H1 (cell line): ENCODE measurements at regions not wholly inside any gene's neighbourhood (a gene's known extent, or its start where the extent isn't known, plus 50 kb on each side); places are given as distances from the start of the nearest gene placed in this dataset.
A peak's percentile ranks its signal among the peaks of the same experiment; 100 is the strongest.

Experiments used
- CTCF ChIA-PET: fragments of 300-600 bp; sonication (Branson Sonifier 250); formaldehyde crosslinking; loops from one replicate; lab custom pipeline; 2021; ENCODE audit not compliant: partially characterized antibody; lab: Charles Lee
- POLR2A ChIA-PET: fragments of 300-600 bp; sonication (Branson Sonifier 250); formaldehyde crosslinking; loops from one replicate; lab custom pipeline; 2021; ENCODE audit warnings: inconsistent platforms; ENCODE audit not compliant: partially characterized antibody; lab: Charles Lee
- DNase-seq, 2 experiments: peaks; one replicate each; pipeline versions ENCODE4 v3.0.0 to v3.0.0-alpha.2; 2010 to 2022; ENCODE audit warnings: low spot score in 2 of 2, low read depth in 1 of 2, mixed read lengths in 1 of 2
- FAIRE-seq: peaks from 2 replicates; lab custom pipeline; 2011; peaks lifted over from hg19 to GRCh38; lab: Jason Lieb, UNC
- H2AFZ ChIP-seq: 2 replicates; pipeline ENCODE4 v1.8.1; 2012; ENCODE audit warnings: low read length, inconsistent platforms
- H2AK5ac ChIP-seq: 2 replicates; pipeline ENCODE4 v1.6.1; 2013; ENCODE audit warnings: low read depth, low read length
- H2BK120ac ChIP-seq: replicated peaks from 2 replicates; pipeline ENCODE3; 2013; ENCODE audit warnings: low read depth, low read length, inconsistent platforms
- H2BK12ac ChIP-seq: 2 replicates; pipeline ENCODE4 v1.6.1; 2013; ENCODE audit warnings: low read depth, low read length
- H2BK15ac ChIP-seq: 2 replicates; pipeline ENCODE4 v1.6.1; 2013; ENCODE audit warnings: low read length
- H2BK20ac ChIP-seq: 2 replicates; pipeline ENCODE4 v1.6.1; 2013; ENCODE audit warnings: low read length
- H2BK5ac ChIP-seq: 2 replicates; pipeline ENCODE4 v1.6.1; 2013; ENCODE audit warnings: low read depth, low read length
- H3K14ac ChIP-seq: 2 replicates; pipeline ENCODE4 v1.6.1; 2013; ENCODE audit warnings: inconsistent platforms; ENCODE audit not compliant: insufficient read length
- H3K18ac ChIP-seq: 2 replicates; pipeline ENCODE4 v1.6.1; 2013; ENCODE audit warnings: low read length; ENCODE audit errors: extremely low read depth
- H3K23ac ChIP-seq: 2 replicates; pipeline ENCODE4 v1.6.1; 2013; ENCODE audit warnings: inconsistent platforms; ENCODE audit not compliant: insufficient read length
- H3K23me2 ChIP-seq: 2 replicates; pipeline ENCODE4 v1.6.1; 2013; ENCODE audit warnings: low read depth, low read length
- H3K27ac ChIP-seq: 2 replicates; pipeline ENCODE4 v1.6.1; 2011; ENCODE audit warnings: low read depth, low read length, inconsistent platforms
- H3K27me3 ChIP-seq, 4 experiments: replicated peaks in 1 of 4; 1 replicate in 1 of 4; 2 replicates in 3 of 4; pipeline versions ENCODE4 v1.6.1 to v1.8.1; 2011 to 2013; ENCODE audit warnings: low read length in 3 of 4, mild to moderate bottlenecking in 3 of 4, inconsistent platforms in 2 of 4, mixed read lengths in 2 of 4, moderate library complexity in 1 of 4; ENCODE audit not compliant: control insufficient read depth in 3 of 4, insufficient read depth in 3 of 4; ENCODE audit errors: extremely low read depth in 1 of 4
- H3K36me3 ChIP-seq, 4 experiments: 2 replicates each; pipeline versions ENCODE4 v1.6.1 to v1.8.1; 2011 to 2013; ENCODE audit warnings: mild to moderate bottlenecking in 4 of 4, low read length in 3 of 4, moderate library complexity in 2 of 4, control low read depth in 1 of 4, inconsistent platforms in 1 of 4; ENCODE audit not compliant: insufficient read depth in 4 of 4, control insufficient read depth in 2 of 4
- H3K4ac ChIP-seq: replicated peaks from 2 replicates; pipeline ENCODE3; 2013; ENCODE audit warnings: low read length, low read depth, mixed read lengths, inconsistent platforms; ENCODE audit not compliant: insufficient read length
- H3K4me1 ChIP-seq, 4 experiments: replicated peaks in 1 of 4; 1 replicate in 1 of 4; 2 replicates in 3 of 4; pipeline versions ENCODE4 v1.6.1 to v1.8.1; 2011 to 2013; ENCODE audit warnings: low read length in 3 of 4, inconsistent platforms in 2 of 4, mixed read lengths in 1 of 4; ENCODE audit not compliant: insufficient read depth in 4 of 4, control insufficient read depth in 3 of 4
- H3K4me2 ChIP-seq, 2 experiments: 2 replicates each; pipeline versions ENCODE4 v1.6.1 to v1.8.1; 2011 to 2013; ENCODE audit warnings: low read depth in 2 of 2, low read length in 2 of 2, control low read depth in 1 of 2, inconsistent platforms in 1 of 2, mild to moderate bottlenecking in 1 of 2; ENCODE audit not compliant: insufficient read depth in 1 of 2
- H3K4me3 ChIP-seq, 4 experiments: fragments of 200-600, 300-600 bp in 1 of 4; sonication (generic), shearing (Covaris generic), sonication (Bioruptor Twin) in 1 of 4; 2 replicates each; pipeline versions ENCODE4 v1.5.1 to v1.8.1; 2011 to 2016; ENCODE audit warnings: low read length in 4 of 4, low read depth in 3 of 4, control low read depth in 2 of 4, inconsistent platforms in 2 of 4, mild to moderate bottlenecking in 2 of 4, mixed read lengths in 1 of 4, moderate library complexity in 1 of 4; ENCODE audit not compliant: insufficient read depth in 2 of 4; ENCODE audit errors: extremely low read depth in 1 of 4
- H3K56ac ChIP-seq: replicated peaks from 2 replicates; pipeline ENCODE3; 2013; ENCODE audit warnings: low read depth, mild to moderate bottlenecking, mixed read lengths, low read length, inconsistent platforms; ENCODE audit not compliant: insufficient read length
- H3K79me1 ChIP-seq: 2 replicates; pipeline ENCODE4 v1.6.1; 2013; ENCODE audit warnings: low read depth, low read length, control low read depth
- H3K79me2 ChIP-seq, 2 experiments: 2 replicates each; pipeline versions ENCODE4 v1.6.1 to v1.8.1; 2012 to 2013; ENCODE audit warnings: low read length in 2 of 2, mild to moderate bottlenecking in 2 of 2, inconsistent platforms in 1 of 2; ENCODE audit not compliant: insufficient read depth in 2 of 2, control insufficient read depth in 1 of 2
- H3K9ac ChIP-seq, 4 experiments: replicated peaks in 1 of 4; 1 replicate in 1 of 4; 2 replicates in 3 of 4; pipeline versions ENCODE4 v1.6.1 to v1.8.1; 2011 to 2013; ENCODE audit warnings: low read depth in 3 of 4, low read length in 3 of 4, control low read depth in 2 of 4, mild to moderate bottlenecking in 2 of 4, moderate library complexity in 2 of 4, inconsistent platforms in 1 of 4; ENCODE audit errors: extremely low read depth in 1 of 4
- H3K9me3 ChIP-seq, 2 experiments: 2 replicates each; pipeline versions ENCODE4 v1.6.1 to v1.8.1; 2012 to 2013; ENCODE audit warnings: mild to moderate bottlenecking in 2 of 2, moderate library complexity in 2 of 2, control low read depth in 1 of 2, inconsistent platforms in 1 of 2, low read depth in 1 of 2, low read length in 1 of 2, mixed read lengths in 1 of 2; ENCODE audit not compliant: insufficient read depth in 2 of 2
- H4K20me1 ChIP-seq, 2 experiments: replicated peaks in 1 of 2; 2 replicates each; pipeline versions ENCODE3 to v1.8.1; 2011 to 2013; ENCODE audit warnings: inconsistent platforms in 2 of 2, low read length in 2 of 2, mild to moderate bottlenecking in 1 of 2; ENCODE audit not compliant: insufficient read depth in 2 of 2, control insufficient read depth in 1 of 2
- H4K5ac ChIP-seq: 2 replicates; pipeline ENCODE4 v1.6.1; 2013; ENCODE audit warnings: low read length, low read depth, mixed read lengths, inconsistent platforms; ENCODE audit not compliant: insufficient read length
- H4K8ac ChIP-seq: 2 replicates; pipeline ENCODE4 v1.8.0; 2013; ENCODE audit warnings: mild to moderate bottlenecking, moderate library complexity, low read length, inconsistent platforms; ENCODE audit not compliant: insufficient read depth; ENCODE audit errors: extremely low read depth
- H4K91ac ChIP-seq: replicated peaks from 2 replicates; pipeline ENCODE3; 2013; ENCODE audit warnings: low read length, mixed read lengths, inconsistent platforms; ENCODE audit not compliant: insufficient read length
- BRCA1 ChIP-seq: IDR thresholded peaks from 2 replicates; pipeline ENCODE4 v1.6.1; 2012; ENCODE audit warnings: low read depth, low read length, improper control_type of control experiment
- E2F6 ChIP-seq: IDR thresholded peaks from 2 replicates; pipeline ENCODE4 v1.6.1; 2012; ENCODE audit warnings: inconsistent platforms
- EP300 ChIP-seq, 2 experiments: IDR thresholded peaks; 1 replicate in 1 of 2; 2 replicates in 1 of 2; pipeline ENCODE4 v1.6.1; 2011 to 2012; ENCODE audit warnings: low read depth in 2 of 2, low read length in 2 of 2, mild to moderate bottlenecking in 2 of 2, borderline replicate concordance in 1 of 2, inconsistent platforms in 1 of 2, moderate library complexity in 1 of 2
- EZH2 ChIP-seq: fragments of 200-600 bp; sonication (generic); IDR thresholded peaks from 2 replicates; pipeline ENCODE4 v1.7.1; 2012; ENCODE audit warnings: low read depth, mild to moderate bottlenecking, moderate library complexity, low read length, inconsistent platforms; ENCODE audit not compliant: severe bottlenecking
- FOSL1 ChIP-seq: IDR thresholded peaks from 2 replicates; pipeline ENCODE4 v1.6.1; 2011; ENCODE audit warnings: mild to moderate bottlenecking, low read depth, low read length, moderate library complexity; ENCODE audit not compliant: insufficient read depth
- GTF2F1 ChIP-seq: IDR thresholded peaks from 2 replicates; pipeline ENCODE4 v1.6.1; 2012; ENCODE audit warnings: low read depth, low read length, improper control_type of control experiment, borderline replicate concordance
- HDAC6 ChIP-seq: IDR thresholded peaks from one replicate; pipeline ENCODE4 v1.7.1; 2012; ENCODE audit warnings: low read depth, mild to moderate bottlenecking, inconsistent platforms, low read length, moderate library complexity
- MAX ChIP-seq: IDR thresholded peaks from 2 replicates; pipeline ENCODE4 v1.6.1; 2012; ENCODE audit warnings: inconsistent platforms
- RBBP5 ChIP-seq: IDR thresholded peaks from 2 replicates; pipeline ENCODE4 v1.7.1; 2012; ENCODE audit warnings: low read depth, mild to moderate bottlenecking, inconsistent platforms, low read length, moderate library complexity, borderline replicate concordance
- SAP30 ChIP-seq: fragments of 300-600 bp; sonication (generic); IDR thresholded peaks from 2 replicates; pipeline ENCODE4 v1.7.1; 2012; ENCODE audit warnings: low read length, moderate library complexity, mild to moderate bottlenecking, inconsistent platforms; ENCODE audit not compliant: insufficient read depth, insufficient replicate concordance
- SP1 ChIP-seq: IDR thresholded peaks from 2 replicates; pipeline ENCODE4 v1.6.1; 2011; ENCODE audit warnings: low read depth, low read length
- SP2 ChIP-seq: IDR thresholded peaks from 2 replicates; pipeline ENCODE4 v1.6.1; 2012; ENCODE audit warnings: mild to moderate bottlenecking, low read length, inconsistent platforms
- WGBS, 2 experiments: shearing (Covaris generic) in 1 of 2; methylation state at CpG; one replicate each; pipeline versions ENCODE4 v1.1.6 to v1.1.7; 2013 to 2015; ENCODE audit warnings: low lambda C conversion rate in 2 of 2, mixed read lengths in 2 of 2, inconsistent platforms in 1 of 2, low coverage in 1 of 2, missing lambda C conversion rate in 1 of 2; ENCODE audit not compliant: insufficient replicate concordance in 2 of 2, insufficient coverage in 1 of 2, insufficient read length in 1 of 2; ENCODE audit errors: extremely low coverage in 1 of 2, missing lambda C conversion rate in 1 of 2; 5-methylcytosine and 5-hydroxymethylcytosine counted together

- Histone ChIP-seq H3K18ac (no peak overlapping the region), H3K4ac (no peak overlapping the region), H3K27me3 (no peaks in the 10 kb centered on the region), H3K4me1 (no peaks in the 10 kb centered on the region), H2BK20ac (no peak overlapping the region), H4K5ac (no peak overlapping the region), H2BK5ac (no peak overlapping the region), H3K23me2 (no peaks in the 10 kb centered on the region), H3K14ac (no peak overlapping the region), H3K23ac (no peak overlapping the region), H2BK120ac (no peak overlapping the region), H3K4me3 (no peak overlapping the region), H3K79me1 (peaks cover 3% of the 10 kb centered on the region; the same call in 1 of the 2 replicates), H3K27ac (no peak overlapping the region), H4K8ac (peak overlapping the region; percentile 57), H3K56ac (no peak overlapping the region), H2AFZ (no peak overlapping the region), H3K36me3 (no peaks in the 10 kb centered on the region), H3K9me3 (peaks cover 0 to 3% of the 10 kb centered on the region in 2 experiments; a peak in 1 of 4 replicates), H3K9ac (no peak overlapping the region), H2AK5ac (no peak overlapping the region), H3K4me2 (no peak overlapping the region), H2BK15ac (no peak overlapping the region), H4K20me1 (no peaks in the 10 kb centered on the region), H2BK12ac (no peak overlapping the region), H4K91ac (no peak overlapping the region), H3K79me2 (no peaks in the 10 kb centered on the region)
- CTCF ChIA-PET, result no interaction called here
- no peak for FAIRE-seq
- DNase-seq, result no peak
- 92% methylated on average over 14 of the region's 16 CpGs; no CpG with 5 or more reads in 1 of the 2 experiments for WGBS, 2 experiments
- POLR2A ChIA-PET, result no interaction called here
- TF ChIP-seq SP1 (no peak), E2F6 (no peak), HDAC6 (no peak), MAX (no peak), EZH2 (no peak), RBBP5 (no peak), GTF2F1 (no peak), EP300 (IDR thresholded peaks at IDR 0.05; ENCODE audit: borderline replicate concordance in 1 of 2, low read depth in 2 of 2, low read length in 2 of 2) (no peak), SAP30 (no peak), SP2 (no peak), BRCA1 (no peak), FOSL1 (no peak)
Observed at GRCh38 chr20:24815196-24815815, 133.8 kb upstream of the CST7 start.
